ENCODE measurements at regions not wholly inside any gene's neighbourhood (a gene's known extent, or its start where the extent isn't known, plus 50 kb on each side); places are given as distances from the start of the nearest gene placed in this dataset.

GRCh38 chr9:96044401-96044800 is 168.9 kb downstream of the ERCC6L2 start:
- no peaks in the 10 kb centered on the region for H3K36me3 ChIP-seq (replicated peaks; ENCODE audit: control insufficient read depth, insufficient read depth, low read length)
- H3K4me3 ChIP-seq (ENCODE audit: insufficient read depth, low read depth, low read length) = no peak overlapping the region
- no peak for DNase-seq
- H3K27me3 ChIP-seq (ENCODE audit: control insufficient read depth, insufficient read depth, low read length) = peaks cover 2% of the 10 kb centered on the region

DNA sequence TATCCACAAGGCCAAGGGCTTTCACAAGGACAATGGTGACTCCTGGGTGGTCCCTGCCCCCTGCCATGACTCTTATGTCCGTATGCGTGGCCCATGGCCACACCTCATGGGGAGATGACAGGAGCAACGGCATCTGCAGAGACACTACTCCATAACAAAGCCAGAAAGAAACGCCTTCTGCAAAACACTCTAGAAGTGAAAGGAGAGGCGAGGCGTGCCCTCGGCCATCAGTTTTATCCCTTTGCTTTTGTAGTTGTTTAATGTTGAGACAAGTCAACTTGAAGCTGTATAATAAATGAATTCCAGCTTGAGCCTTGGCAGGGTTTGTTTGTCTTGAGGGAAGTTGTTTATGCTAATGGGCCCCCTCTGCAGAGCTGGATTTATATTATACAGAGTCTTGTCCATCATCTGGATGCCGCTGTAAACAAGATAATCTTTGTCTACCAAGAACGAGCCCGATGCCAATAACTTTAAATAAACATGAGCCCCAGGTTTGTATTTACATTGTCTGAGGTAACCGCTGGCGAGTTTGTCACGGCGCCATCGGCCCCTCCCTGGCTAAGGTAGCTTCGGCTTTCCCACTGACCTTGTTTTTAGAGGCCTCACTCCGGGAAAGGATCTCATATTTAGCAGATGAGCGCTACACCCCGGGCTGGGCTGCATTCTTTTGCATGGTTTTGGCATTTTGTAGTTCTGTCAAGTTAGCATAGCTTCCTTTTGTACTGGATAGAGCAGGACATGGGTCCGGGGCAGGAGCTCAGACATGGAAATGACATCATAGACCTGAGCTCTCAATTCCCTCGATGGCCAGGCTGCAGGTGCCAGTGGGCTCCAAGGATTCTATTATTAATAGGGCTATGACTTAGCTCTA is 165.3 kb downstream of the ERCC6L2 start:
- Histone ChIP-seq H3K27me3 (ENCODE audit: control insufficient read depth, insufficient read depth, low read length) (no peaks in the 10 kb centered on the region; the same call in none of the 2 replicates), H3K36me3 (replicated peaks; ENCODE audit: control insufficient read depth, insufficient read depth, low read length) (no peaks in the 10 kb centered on the region), H3K4me3 (ENCODE audit: insufficient read depth, low read depth, low read length) (no peak overlapping the region)
- DNase-seq = peak; percentile 54

GRCh38 chr9:96038914-96039313 is 163.4 kb downstream of the ERCC6L2 start:
- Histone ChIP-seq H3K27me3 (ENCODE audit: control insufficient read depth, insufficient read depth, low read length) (no peaks in the 10 kb centered on the region; the same call in none of the 2 replicates), H3K4me3 (ENCODE audit: insufficient read depth, low read depth, low read length) (no peak overlapping the region)

GRCh38 chr9:96038271-96038670 is 162.8 kb downstream of the ERCC6L2 start:
- no peak for DNase-seq
- no peak overlapping the region for H3K4me3 ChIP-seq (ENCODE audit: insufficient read depth, low read depth, low read length)

More at GRCh38 chr9:96038914-96039313, 163.4 kb downstream of the ERCC6L2 start:
- no peak for DNase-seq
- H3K36me3 ChIP-seq (replicated peaks; ENCODE audit: control insufficient read depth, insufficient read depth, low read length) = no peaks in the 10 kb centered on the region

DNA sequence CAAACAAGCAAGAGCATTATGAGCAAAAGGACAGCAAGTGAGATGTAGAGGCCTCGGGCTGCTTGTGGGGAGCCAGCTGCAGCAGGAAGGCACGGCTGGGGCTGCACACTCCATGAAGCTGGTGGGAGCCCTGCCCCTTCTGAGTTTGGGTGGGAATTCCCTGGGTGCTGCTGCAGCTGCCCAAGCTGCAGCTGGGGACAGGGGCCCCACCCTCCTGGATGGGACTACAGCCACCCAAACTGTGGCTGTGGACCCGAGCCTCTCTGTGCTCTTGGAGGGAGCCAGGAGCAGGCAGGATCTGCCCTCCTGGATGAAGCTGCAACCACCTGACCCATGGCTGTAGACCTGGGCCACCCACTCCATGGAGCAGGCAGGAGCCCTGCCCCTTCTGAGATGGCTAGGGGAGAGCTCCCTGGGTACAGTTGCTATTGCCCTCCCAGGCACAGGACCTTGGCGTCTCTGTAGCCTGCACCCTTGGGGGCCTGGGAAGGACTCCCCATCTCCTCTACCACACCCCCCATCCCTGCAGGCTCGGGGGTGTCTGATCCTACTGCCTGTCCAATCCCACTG is 159.1 kb downstream of the ERCC6L2 start:
- H3K36me3 ChIP-seq (replicated peaks; ENCODE audit: control insufficient read depth, insufficient read depth, low read length) = no peaks in the 10 kb centered on the region
- DNase-seq = no peak
- H3K4me3 ChIP-seq (ENCODE audit: insufficient read depth, low read depth, low read length) = no peak overlapping the region
- no peaks in the 10 kb centered on the region; the same call in none of the 2 replicates for H3K27me3 ChIP-seq (ENCODE audit: control insufficient read depth, insufficient read depth, low read length)

More at GRCh38 chr9:96038271-96038670, 162.8 kb downstream of the ERCC6L2 start:
- no peaks in the 10 kb centered on the region for H3K36me3 ChIP-seq (replicated peaks; ENCODE audit: control insufficient read depth, insufficient read depth, low read length)
- no peaks in the 10 kb centered on the region; the same call in none of the 2 replicates for H3K27me3 ChIP-seq (ENCODE audit: control insufficient read depth, insufficient read depth, low read length)

DNA sequence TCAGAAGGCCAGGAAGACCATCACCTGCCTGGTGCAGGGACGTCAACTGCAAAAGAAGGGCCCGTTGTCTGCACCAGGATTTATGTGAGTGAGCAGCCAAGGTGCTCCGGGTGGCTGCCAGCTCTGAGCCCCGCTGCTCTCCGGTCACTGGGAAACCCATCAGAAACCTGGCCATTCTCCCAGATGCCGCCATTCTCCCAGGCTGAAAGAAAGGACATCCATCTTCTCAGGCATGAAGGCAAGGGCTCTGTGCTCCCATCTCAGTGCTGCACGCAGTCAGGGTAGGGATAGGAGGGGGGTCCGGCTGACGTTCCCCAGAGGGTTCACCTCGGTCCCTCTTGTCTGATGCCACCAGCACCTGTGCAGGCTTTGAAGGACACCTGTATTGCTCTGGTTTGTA is 158.4 kb downstream of the ERCC6L2 start:
- DNase-seq = no peak
- peaks cover 2% of the 10 kb centered on the region for H3K27me3 ChIP-seq (ENCODE audit: control insufficient read depth, insufficient read depth, low read length)
- no peak overlapping the region for H3K4me3 ChIP-seq (ENCODE audit: insufficient read depth, low read depth, low read length)
- H3K36me3 ChIP-seq (replicated peaks; ENCODE audit: control insufficient read depth, insufficient read depth, low read length) = no peaks in the 10 kb centered on the region

DNA sequence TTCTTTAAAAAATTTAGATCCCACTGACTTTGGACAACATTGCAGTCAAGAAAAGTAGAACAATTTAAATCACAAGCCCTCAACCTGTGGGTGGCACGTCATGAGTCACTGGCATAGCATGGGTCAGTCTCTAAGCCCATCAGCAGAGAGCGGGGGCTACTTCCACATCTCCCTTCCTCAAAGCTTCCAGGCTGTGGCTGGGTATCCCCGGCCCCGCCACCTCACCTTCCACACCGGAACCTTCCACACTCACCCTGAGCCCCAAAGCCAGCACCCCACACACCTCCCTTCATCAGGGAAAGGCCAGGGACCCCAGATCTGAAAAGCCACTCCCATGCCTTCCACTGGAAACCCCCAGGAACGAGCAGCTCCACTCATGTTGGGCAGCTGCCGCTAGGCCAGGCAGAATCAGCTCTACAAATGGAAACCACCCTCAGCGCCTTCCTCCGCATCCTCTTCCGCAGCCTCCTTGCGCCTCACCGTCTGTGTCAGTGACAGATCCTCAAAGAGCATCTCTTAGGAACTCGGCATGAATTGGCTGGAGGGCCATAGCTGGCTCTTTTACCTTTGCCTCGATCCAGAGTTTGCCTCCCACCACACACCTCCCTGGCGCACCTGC is 156.5 kb downstream of the ERCC6L2 start:
- Histone ChIP-seq H3K27me3 (ENCODE audit: control insufficient read depth, insufficient read depth, low read length) (peaks cover 19% of the 10 kb centered on the region), H3K36me3 (replicated peaks; ENCODE audit: control insufficient read depth, insufficient read depth, low read length) (no peaks in the 10 kb centered on the region), H3K4me3 (ENCODE audit: insufficient read depth, low read depth, low read length) (no peak overlapping the region)
- DNase-seq = no peak

DNA sequence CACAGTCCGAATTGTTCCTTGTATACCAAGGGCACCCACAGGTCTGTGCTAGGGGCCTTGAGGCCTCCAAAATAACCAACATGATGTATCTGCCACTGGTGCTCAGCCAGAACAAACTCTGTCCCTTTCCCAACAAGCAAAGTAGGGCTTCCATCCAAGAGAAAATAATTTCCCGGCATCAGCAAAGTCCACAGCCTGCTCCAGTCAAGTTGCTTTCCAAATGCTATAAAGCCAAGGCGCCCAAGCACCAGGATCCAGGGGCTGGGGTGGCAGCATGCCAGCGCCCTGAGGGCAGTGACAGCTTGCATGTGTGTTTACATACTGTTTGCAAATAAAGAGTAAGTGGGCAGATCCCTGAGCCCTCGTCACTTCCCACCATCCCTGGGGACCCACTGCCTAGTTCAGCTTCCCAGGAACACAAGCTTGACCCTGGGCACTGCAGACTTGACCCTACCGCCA is 155.9 kb downstream of the ERCC6L2 start:
- H3K36me3 ChIP-seq (replicated peaks; ENCODE audit: control insufficient read depth, insufficient read depth, low read length) = no peaks in the 10 kb centered on the region
- no peak overlapping the region for H3K4me3 ChIP-seq (ENCODE audit: insufficient read depth, low read depth, low read length)
- DNase-seq = no peak
- peaks cover 25% of the 10 kb centered on the region for H3K27me3 ChIP-seq (ENCODE audit: control insufficient read depth, insufficient read depth, low read length)

GRCh38 chr9:96029722-96030530 is 154.4 kb downstream of the ERCC6L2 start:
- DNase-seq = no peak
- Histone ChIP-seq H3K27me3 (ENCODE audit: control insufficient read depth, insufficient read depth, low read length) (peaks cover 39% of the 10 kb centered on the region), H3K4me3 (ENCODE audit: insufficient read depth, low read depth, low read length) (no peak overlapping the region), H3K36me3 (replicated peaks; ENCODE audit: control insufficient read depth, insufficient read depth, low read length) (no peaks in the 10 kb centered on the region)

GRCh38 chr9:96027251-96028131 is 152.0 kb downstream of the ERCC6L2 start:
- H3K27me3 ChIP-seq (ENCODE audit: control insufficient read depth, insufficient read depth, low read length) = peaks cover 62% of the 10 kb centered on the region
- H3K4me3 ChIP-seq (ENCODE audit: insufficient read depth, low read depth, low read length) = peak overlapping the region; percentile 38
- DNase-seq = peak; percentile 85
- H3K36me3 ChIP-seq (replicated peaks; ENCODE audit: control insufficient read depth, insufficient read depth, low read length) = no peaks in the 10 kb centered on the region

GRCh38 chr9:96026655-96027213 is 151.2 kb downstream of the ERCC6L2 start:
- Histone ChIP-seq H3K4me3 (ENCODE audit: insufficient read depth, low read depth, low read length) (peak overlapping the region; percentile 38; the same call in 1 of the 2 replicates), H3K36me3 (replicated peaks; ENCODE audit: control insufficient read depth, insufficient read depth, low read length) (no peaks in the 10 kb centered on the region), H3K27me3 (ENCODE audit: control insufficient read depth, insufficient read depth, low read length) (peaks cover 70% of the 10 kb centered on the region)
- no peak for DNase-seq

DNA sequence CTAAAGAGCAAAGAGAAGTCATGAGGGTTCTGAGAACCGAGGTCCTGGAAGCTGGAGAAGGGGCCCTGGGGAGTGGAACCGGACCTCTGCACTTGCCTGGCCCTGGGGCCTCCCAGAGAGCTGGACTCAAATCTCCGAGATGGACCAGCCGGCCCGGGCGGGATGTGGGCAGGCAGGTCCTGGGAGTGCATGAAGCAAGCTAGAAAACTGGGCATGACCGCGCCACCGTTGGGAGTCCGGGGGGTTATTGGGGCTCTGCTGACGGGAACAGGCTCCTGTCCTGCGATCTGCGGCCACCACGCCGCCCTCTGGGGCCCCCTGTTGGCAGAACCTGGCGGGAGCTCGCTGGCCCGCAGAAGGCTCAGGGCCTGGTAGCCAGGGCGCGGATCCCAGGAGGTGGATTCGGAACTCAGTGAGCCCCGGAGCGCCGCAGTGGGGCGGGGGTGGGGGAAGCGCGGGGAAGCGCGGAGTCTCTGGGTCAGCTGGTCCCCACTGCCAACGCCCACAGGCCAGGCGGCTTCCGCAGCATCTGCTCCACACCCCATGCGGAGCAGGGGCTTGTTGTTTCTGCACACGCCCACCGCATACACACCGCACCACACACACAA is 150.6 kb downstream of the ERCC6L2 start:
- Histone ChIP-seq H3K36me3 (replicated peaks; ENCODE audit: control insufficient read depth, insufficient read depth, low read length) (no peaks in the 10 kb centered on the region), H3K4me3 (ENCODE audit: insufficient read depth, low read depth, low read length) (no peak overlapping the region), H3K27me3 (ENCODE audit: control insufficient read depth, insufficient read depth, low read length) (peaks cover 76% of the 10 kb centered on the region)
- DNase-seq = peak; percentile 96

DNA sequence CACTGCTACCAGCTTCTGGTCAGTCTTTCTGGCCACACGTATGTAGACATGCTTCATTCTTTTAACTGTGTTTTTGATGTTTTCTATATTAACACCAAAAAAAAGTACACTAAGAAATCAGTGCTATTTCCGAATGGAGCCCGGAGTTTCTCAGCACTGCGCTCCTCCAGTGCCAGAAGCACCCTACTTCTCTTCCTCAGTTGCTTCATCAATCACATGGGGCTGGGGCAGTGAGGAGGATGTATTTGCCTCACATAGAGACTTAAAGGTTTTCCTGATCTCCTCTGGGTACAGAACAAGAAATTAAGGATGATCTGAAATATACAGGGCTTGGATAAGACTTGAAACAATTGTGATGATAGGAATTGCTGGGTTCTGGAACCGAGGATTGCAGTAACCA is 148.0 kb downstream of the ERCC6L2 start:
- H3K36me3 ChIP-seq (replicated peaks; ENCODE audit: control insufficient read depth, insufficient read depth, low read length) = no peaks in the 10 kb centered on the region
- H3K27me3 ChIP-seq (ENCODE audit: control insufficient read depth, insufficient read depth, low read length) = peaks cover 92% of the 10 kb centered on the region
- no peak overlapping the region for H3K4me3 ChIP-seq (ENCODE audit: insufficient read depth, low read depth, low read length)
- no peak for DNase-seq
